Breast epithelium (tissue), 3 donors: ENCODE measurements at regions not wholly inside any gene's neighbourhood (a gene's known extent, or its start where the extent isn't known, plus 50 kb on each side); places are given as distances from the start of the nearest gene placed in this dataset.

ENCODE experiments used
- POLR2AphosphoS5 ChIP-seq, 3 donors: sonication (generic); formaldehyde crosslinking; IDR thresholded peaks; one replicate each; pipeline ENCODE4 v1.6.1; 2017; ENCODE audit warnings: antibody characterized with exemption in 3 of 3
- TF ChIP-seq, protein P1 (sequence below), 3 donors: fragments of 450-650 bp; IDR thresholded peaks; one replicate each; pipeline ENCODE4 v1.5.1; 2016 to 2017; ENCODE audit warnings: antibody characterized with exemption in 3 of 3, mild to moderate bottlenecking in 3 of 3, moderate library complexity in 3 of 3

DNA sequence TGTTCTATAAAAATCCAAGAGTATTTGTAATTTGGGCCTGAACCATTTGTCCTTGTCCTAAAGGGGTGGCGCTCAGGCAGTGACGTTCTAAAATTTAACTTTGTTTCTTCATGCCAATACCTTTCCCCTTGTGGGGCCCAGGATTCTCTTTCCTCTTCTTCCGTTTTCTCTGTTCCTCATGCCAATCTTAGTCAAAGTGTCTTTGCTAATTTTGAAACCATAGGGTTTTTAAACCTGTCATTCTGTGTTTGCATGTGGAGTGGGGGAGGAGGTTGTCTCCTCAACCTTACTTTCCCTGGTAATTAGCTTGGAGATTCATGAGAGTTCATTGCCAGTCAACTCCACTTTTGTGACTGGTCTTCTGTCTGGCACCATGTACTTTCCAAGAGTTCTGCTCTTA is 337.1 kb downstream of the MAF start:
- TF ChIP-seq, protein P1, sequence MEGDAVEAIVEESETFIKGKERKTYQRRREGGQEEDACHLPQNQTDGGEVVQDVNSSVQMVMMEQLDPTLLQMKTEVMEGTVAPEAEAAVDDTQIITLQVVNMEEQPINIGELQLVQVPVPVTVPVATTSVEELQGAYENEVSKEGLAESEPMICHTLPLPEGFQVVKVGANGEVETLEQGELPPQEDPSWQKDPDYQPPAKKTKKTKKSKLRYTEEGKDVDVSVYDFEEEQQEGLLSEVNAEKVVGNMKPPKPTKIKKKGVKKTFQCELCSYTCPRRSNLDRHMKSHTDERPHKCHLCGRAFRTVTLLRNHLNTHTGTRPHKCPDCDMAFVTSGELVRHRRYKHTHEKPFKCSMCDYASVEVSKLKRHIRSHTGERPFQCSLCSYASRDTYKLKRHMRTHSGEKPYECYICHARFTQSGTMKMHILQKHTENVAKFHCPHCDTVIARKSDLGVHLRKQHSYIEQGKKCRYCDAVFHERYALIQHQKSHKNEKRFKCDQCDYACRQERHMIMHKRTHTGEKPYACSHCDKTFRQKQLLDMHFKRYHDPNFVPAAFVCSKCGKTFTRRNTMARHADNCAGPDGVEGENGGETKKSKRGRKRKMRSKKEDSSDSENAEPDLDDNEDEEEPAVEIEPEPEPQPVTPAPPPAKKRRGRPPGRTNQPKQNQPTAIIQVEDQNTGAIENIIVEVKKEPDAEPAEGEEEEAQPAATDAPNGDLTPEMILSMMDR (IDR thresholded peaks at IDR 0.05): no peak
- TF ChIP-seq POLR2AphosphoS5 (IDR thresholded peaks at IDR 0.05): no peak
